AG10803 (cell line): ENCODE measurements at regions not wholly inside any gene's neighbourhood (a gene's known extent, or its start where the extent isn't known, plus 50 kb on each side); places are given as distances from the start of the nearest gene placed in this dataset.
A peak's percentile ranks its signal among the peaks of the same experiment; 100 is the strongest.

Experiments used
- DNase-seq: peaks from one replicate; pipeline ENCODE4 v3.0.0; 2010; ENCODE audit warnings: low read depth
- H3K4me3 ChIP-seq: 2 replicates; pipeline ENCODE4 v1.5.1; 2011; ENCODE audit warnings: mild to moderate bottlenecking, low read length, control low read depth
- CTCF ChIP-seq: conservative IDR thresholded peaks from 2 replicates; pipeline ENCODE4 v1.5.1; 2011; ENCODE audit warnings: mild to moderate bottlenecking, low read length, control low read depth, inconsistent platforms

GRCh38 chr10:77715536-77715935 is 77.9 kb upstream of the KCNMA1 start:
- DNase-seq, result no peak
- no peak overlapping the region for H3K4me3 ChIP-seq
- no peak for TF ChIP-seq CTCF

DNA sequence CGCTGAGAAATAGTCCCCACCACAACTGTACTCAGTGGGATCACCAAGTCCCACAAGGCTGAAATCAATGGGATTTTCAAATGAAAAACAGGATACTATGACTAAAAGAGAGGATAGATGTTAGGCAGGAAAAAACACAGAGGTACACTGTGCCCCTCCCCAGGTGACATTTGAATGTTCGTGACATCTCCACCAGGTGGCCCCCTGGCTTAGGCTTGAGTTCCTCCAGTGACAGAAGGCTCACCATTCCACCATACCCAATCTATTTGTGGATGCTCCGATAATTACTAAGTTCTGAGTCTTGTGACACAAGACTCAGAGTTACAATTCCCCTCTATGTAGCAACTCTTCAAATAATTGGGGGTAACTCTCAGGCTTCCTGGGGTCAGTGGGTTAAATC is 77.5 kb upstream of the KCNMA1 start:
- DNase-seq, result no peak
- no peak overlapping the region for H3K4me3 ChIP-seq
- TF ChIP-seq CTCF, result no peak

- peak; percentile 56 for DNase-seq
- TF ChIP-seq CTCF, result no peak
- no peak overlapping the region for H3K4me3 ChIP-seq
Observed at GRCh38 chr10:77713521-77714280, 76.1 kb upstream of the KCNMA1 start.

GRCh38 chr10:77712207-77712606 is 74.6 kb upstream of the KCNMA1 start:
- DNase-seq, result no peak
- no peak for TF ChIP-seq CTCF
- no peak overlapping the region for H3K4me3 ChIP-seq

GRCh38 chr10:77711683-77712049 is 74.1 kb upstream of the KCNMA1 start:
- no peak for TF ChIP-seq CTCF
- DNase-seq, result no peak
- H3K4me3 ChIP-seq, result no peak overlapping the region

DNA sequence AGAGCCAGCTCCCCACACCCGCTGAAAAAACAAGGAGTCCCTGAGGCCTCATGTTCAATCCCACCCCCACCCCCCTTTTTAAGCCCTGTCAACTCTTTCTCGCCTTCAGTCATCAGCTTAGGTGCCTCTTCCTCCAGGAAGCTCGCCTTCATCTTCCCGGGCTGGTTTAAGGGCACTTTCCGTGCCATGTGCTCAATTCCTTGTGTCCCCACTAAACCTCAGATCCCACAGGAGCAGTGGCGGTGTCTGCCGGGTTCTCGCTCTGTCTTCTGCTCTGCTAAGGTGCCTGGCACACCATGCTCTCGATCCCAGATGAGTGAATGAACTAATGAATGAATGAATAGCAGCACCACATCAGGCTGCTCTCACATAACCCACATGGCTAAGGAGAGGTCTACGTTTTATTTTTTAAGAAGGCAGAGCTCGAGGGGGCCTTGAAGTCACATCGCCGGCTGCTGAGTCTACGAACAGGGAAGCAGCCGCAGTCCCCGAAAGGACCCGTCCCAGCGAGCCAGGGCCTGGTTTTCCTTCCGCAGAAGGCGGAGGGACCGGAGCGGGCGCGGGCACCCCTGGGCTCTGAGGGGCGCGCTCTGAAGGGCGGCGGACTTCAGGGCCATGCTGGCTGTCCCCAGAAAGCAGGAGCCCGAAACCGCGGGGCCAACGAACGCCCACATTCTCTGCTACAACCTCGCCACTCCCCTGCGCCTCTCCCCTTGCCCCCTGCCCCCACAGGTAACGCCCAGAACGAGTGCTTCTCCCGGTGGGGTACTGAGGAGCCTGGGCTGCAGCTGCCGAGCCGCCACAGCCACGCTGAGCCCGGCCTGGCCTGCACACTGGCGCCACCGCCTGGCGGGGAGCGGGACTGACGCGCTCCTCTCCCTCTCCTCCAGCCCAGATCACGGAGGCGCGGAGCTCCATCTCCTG is 73.4 kb upstream of the KCNMA1 start:
- TF ChIP-seq CTCF, result peak; percentile 83
- DNase-seq, result peak; percentile 42
- H3K4me3 ChIP-seq, result peak overlapping the region; percentile 54
